Neural cell (in vitro differentiated cells): ENCODE measurements at regions not wholly inside any gene's neighbourhood (a gene's known extent, or its start where the extent isn't known, plus 50 kb on each side); places are given as distances from the start of the nearest gene placed in this dataset.

ENCODE experiments used
- EP300 ChIP-seq: fragments of 450-650 bp; conservative IDR thresholded peaks from 2 replicates; pipeline ENCODE4 v1.6.1; 2014; ENCODE audit warnings: antibody characterized with exemption, mild to moderate bottlenecking, moderate library complexity; ENCODE audit not compliant: poor library complexity, severe bottlenecking
- POLR2AphosphoS5 ChIP-seq: IDR thresholded peaks from 2 replicates; pipeline ENCODE4 v1.6.1; 2012
- RAD21 ChIP-seq: fragments of 450-650 bp; conservative IDR thresholded peaks from 2 replicates; pipeline ENCODE4 v1.6.1; 2014; ENCODE audit warnings: antibody characterized with exemption, mild to moderate bottlenecking, moderate library complexity
- SMC3 ChIP-seq: fragments of 450-650 bp; conservative IDR thresholded peaks from 2 replicates; pipeline ENCODE4 v1.6.1; 2014; ENCODE audit warnings: antibody characterized with exemption, mild to moderate bottlenecking, moderate library complexity; ENCODE audit not compliant: poor library complexity
- TF ChIP-seq, protein P1 (sequence below): fragments of 450-650 bp; IDR thresholded peaks from 2 replicates; pipeline ENCODE4 v1.5.1; 2014; ENCODE audit warnings: antibody characterized with exemption, mild to moderate bottlenecking, moderate library complexity; ENCODE audit not compliant: poor library complexity, severe bottlenecking
- TF ChIP-seq, protein P2 (sequence below): IDR thresholded peaks from 2 replicates; pipeline ENCODE4 v1.6.1; 2012; ENCODE audit warnings: borderline replicate concordance

DNA sequence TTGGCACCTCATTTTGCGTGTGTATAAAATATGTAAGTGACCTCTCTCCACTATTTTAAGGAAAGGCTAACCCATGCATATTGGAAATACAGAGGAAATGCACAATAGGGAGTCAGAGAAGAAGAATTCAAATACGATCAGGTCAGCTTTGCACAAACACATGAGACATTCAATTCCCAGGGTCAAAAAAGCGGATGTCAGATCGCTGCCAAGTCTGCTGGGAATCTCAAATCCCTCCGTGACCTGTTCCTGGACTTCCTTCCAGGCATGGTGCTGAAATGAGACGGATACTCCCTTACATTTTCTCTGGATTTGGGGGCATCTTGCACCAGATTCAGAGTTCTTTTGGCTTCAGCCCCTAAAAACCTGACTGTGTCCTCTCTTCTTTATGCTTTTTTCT lies 91.9 kb upstream of the PRKCQ start:
- TF ChIP-seq, protein P1, sequence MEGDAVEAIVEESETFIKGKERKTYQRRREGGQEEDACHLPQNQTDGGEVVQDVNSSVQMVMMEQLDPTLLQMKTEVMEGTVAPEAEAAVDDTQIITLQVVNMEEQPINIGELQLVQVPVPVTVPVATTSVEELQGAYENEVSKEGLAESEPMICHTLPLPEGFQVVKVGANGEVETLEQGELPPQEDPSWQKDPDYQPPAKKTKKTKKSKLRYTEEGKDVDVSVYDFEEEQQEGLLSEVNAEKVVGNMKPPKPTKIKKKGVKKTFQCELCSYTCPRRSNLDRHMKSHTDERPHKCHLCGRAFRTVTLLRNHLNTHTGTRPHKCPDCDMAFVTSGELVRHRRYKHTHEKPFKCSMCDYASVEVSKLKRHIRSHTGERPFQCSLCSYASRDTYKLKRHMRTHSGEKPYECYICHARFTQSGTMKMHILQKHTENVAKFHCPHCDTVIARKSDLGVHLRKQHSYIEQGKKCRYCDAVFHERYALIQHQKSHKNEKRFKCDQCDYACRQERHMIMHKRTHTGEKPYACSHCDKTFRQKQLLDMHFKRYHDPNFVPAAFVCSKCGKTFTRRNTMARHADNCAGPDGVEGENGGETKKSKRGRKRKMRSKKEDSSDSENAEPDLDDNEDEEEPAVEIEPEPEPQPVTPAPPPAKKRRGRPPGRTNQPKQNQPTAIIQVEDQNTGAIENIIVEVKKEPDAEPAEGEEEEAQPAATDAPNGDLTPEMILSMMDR: no peak
- no peak for TF ChIP-seq POLR2AphosphoS5
- no peak for TF ChIP-seq RAD21
- TF ChIP-seq EP300: no peak
- TF ChIP-seq SMC3: no peak
- TF ChIP-seq, protein P2, sequence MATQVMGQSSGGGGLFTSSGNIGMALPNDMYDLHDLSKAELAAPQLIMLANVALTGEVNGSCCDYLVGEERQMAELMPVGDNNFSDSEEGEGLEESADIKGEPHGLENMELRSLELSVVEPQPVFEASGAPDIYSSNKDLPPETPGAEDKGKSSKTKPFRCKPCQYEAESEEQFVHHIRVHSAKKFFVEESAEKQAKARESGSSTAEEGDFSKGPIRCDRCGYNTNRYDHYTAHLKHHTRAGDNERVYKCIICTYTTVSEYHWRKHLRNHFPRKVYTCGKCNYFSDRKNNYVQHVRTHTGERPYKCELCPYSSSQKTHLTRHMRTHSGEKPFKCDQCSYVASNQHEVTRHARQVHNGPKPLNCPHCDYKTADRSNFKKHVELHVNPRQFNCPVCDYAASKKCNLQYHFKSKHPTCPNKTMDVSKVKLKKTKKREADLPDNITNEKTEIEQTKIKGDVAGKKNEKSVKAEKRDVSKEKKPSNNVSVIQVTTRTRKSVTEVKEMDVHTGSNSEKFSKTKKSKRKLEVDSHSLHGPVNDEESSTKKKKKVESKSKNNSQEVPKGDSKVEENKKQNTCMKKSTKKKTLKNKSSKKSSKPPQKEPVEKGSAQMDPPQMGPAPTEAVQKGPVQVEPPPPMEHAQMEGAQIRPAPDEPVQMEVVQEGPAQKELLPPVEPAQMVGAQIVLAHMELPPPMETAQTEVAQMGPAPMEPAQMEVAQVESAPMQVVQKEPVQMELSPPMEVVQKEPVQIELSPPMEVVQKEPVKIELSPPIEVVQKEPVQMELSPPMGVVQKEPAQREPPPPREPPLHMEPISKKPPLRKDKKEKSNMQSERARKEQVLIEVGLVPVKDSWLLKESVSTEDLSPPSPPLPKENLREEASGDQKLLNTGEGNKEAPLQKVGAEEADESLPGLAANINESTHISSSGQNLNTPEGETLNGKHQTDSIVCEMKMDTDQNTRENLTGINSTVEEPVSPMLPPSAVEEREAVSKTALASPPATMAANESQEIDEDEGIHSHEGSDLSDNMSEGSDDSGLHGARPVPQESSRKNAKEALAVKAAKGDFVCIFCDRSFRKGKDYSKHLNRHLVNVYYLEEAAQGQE: no peak
